Jurkat, Clone E6-1 (cell line): ENCODE measurements at regions not wholly inside any gene's neighbourhood (a gene's known extent, or its start where the extent isn't known, plus 50 kb on each side); places are given as distances from the start of the nearest gene placed in this dataset.
"Not testable (repeated sequence)": the region's sequence is repeated elsewhere in the genome, so short reads cannot be mapped to it uniquely, and the experiment has no call there.

Source experiments
- DNase-seq: peaks from one replicate; pipeline ENCODE4 v3.0.0-alpha.2; 2011; ENCODE audit warnings: low read depth, low spot score
- H3K4me3 ChIP-seq: 2 replicates; pipeline ENCODE4 v1.5.1; 2011; ENCODE audit warnings: mild to moderate bottlenecking, low read length, control low read depth, moderate library complexity

DNA sequence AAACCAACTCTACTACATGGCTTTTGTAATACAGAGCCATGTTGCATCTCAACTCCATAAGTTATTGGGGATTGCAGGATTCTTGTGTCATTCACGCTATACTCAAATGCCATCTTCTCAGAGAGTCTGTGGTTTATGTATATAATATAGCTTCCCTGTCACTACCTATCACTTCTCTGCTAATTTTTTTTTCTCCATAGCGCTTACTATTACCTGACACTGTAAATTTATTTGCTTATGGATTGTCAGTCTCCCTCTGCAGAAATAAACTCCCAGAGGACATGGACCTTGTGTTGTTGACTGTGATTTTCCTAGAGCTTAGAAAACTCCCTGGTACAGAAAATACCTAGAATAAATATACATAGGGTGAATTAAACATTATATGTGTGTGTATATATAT, 990.5 kb downstream of the TBL1XR1 start:
- no peak for DNase-seq
- no peak overlapping the region for H3K4me3 ChIP-seq

DNA sequence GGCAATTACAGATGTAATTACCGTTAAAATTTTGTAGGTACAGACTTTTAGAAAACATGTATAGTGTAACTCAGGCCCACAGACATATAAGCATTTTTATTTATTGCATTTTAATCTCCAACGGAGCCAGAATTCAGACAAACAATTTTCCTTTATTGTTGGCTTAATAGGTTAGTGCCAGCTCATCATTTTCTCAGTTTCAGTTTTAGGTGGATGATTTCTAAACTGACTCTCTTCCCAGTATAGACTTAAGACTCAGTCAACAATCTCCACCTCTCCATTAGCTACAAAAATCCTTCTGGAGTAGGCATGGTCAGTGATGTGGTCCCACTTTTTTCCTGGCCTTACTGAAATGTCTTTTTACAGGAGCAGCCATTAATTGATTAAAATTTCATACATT, 994.6 kb downstream of the TBL1XR1 start:
- no peak for DNase-seq
- no peak overlapping the region for H3K4me3 ChIP-seq

DNA sequence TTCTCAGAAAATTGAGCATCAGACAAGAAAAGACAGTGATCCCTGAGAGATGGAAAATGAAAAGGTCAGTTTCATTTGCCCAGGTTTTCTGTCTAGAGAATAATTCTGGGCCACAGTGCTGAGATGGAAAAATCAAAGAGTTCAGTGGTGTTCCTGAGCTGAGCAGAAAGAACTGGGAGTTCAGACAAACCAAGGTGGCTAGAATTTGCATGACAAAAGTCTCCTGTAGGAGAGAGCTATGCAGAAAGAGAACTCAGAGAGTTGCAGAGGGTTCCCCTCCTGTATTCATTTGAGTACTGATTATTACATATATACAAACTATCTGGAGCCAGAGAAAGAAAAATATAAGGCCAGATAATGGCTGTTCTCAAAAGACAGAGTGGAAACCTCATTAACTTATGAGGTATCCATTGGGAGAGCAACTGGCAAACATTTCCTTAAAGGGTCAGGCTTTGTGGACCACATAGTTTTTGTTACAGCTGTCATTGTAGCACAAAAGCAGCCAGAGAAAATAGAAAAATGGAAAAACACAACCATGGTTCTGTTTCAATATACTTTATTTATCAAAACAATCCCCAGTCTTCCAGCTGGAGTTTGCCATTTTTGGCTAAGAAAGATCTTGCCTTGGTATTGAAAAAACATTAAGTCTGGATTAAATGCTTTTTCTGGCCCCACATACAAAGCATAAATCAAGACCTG, 1004.1 kb downstream of the TBL1XR1 start:
- no peak for DNase-seq

DNA sequence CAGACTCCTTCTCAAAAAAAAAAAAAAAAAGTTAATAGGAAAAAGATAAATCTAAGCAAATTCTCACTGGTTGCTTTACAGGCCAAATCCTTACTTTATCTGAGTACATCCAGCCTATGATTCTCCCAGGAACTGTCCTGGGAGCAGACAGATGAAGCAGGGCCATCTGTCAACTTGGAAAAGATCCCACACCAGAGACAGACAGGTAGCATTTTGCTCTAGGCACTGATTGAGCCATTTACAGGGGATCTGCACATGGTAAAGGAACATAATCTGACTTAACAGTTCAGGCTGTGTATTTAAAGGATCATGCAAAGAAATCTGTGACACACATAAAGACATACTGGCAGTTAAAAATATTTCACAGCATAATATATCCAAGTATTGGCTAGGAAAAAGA, 1006.5 kb downstream of the TBL1XR1 start:
- DNase-seq = no peak
- no peak overlapping the region for H3K4me3 ChIP-seq

More for the DNA sequence above, 1004.1 kb downstream of the TBL1XR1 start:
- no peak overlapping the region for H3K4me3 ChIP-seq

DNA sequence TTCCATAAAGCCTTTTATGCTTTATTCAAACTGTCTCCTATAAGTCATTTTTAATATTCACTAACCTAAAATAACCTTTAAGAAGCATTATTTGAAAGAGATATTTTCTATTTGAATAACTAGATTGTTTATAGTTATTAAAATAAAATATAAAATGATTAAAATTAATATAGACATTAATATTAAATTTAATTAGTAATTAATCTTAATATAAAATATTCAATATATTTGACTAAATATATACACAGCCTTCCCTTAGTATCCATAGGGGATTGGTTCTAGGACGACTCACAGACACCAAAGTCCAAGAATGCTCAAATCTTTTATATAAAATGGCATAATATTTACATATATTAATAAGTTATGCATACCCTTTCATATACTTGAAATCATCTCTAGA, 1014.1 kb downstream of the TBL1XR1 start:
- DNase-seq = no peak
- no peak overlapping the region for H3K4me3 ChIP-seq

DNA sequence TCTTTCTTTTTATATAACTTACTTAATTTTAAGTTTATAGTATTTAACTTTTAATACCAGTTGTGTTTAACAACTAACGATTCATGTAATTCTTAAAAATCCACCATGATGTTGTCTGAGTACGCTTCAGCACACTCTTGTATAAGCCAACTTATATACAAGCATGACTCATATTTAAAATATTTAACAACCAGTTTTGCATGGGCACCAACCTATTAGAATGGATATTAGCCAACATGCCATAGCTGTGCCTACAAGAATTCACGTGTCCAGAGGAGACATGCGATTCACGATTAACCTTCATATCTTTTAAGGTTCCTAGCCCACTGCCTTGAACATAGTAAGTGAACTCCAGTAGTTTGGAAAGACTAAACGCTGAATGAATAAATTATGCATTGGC, 1023.2 kb downstream of the TBL1XR1 start:
- H3K4me3 ChIP-seq = no peak overlapping the region

DNA sequence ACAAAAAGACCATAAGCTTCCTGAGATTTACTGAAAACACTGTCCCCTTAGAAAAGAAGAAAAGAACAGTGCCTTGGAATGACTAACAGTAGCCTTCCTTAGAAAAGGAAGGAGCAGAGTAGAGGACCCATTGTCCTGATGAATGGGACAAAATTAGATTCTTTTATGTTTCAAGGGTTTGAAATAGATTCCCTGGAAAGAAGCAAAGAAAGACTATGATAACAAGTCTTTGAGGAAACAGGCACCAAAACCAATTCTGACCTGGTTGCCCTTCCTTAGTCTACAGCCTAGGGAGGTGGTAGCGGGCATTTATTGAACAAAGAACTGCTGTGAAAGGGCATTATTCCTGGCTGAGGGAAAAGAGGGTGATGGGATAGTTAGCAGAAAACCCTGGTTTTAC, 1024.8 kb downstream of the TBL1XR1 start:
- DNase-seq = no peak
- H3K4me3 ChIP-seq = no peak overlapping the region

More for the DNA sequence above, 1023.2 kb downstream of the TBL1XR1 start:
- no peak for DNase-seq

DNA sequence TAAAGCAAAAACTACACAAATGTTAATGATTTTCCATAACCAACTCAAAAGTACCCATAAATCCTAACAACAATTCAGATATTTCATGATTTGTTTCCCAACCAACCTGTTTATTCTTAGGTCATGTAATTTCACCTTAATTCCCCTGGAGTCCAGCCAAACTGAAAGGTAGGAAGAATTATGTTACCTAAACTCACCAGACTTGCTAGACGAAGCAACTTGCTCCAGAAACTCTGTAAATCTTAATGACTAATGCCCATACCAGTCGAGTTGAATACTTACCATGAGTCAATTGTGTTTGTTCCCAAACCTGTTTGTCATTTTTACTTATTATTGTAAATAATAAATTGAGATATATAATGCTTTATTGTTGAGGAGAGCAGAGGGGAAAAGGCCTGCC, 1030.0 kb downstream of the TBL1XR1 start:
- no peak for DNase-seq
- no peak overlapping the region for H3K4me3 ChIP-seq

DNA sequence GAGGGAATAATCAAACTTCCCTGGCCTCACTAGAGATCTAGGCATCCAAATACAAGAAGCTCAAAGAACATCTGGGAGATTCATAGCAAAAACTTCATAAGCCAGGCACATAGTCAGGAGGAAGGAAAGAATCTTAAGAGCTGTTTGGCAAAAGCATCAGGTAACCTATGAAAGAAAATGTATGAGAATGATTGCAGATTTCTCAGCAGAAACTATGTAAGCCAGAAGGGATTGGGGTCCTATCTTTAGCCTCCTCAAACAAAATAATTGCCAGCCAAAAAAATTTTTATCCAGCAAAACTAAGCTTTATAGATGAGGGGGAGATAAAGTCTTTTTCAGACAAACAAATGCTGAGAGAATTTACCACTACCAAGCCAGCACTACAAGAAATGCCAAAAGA, 1036.3 kb downstream of the TBL1XR1 start:
- DNase-seq = no peak
- no peak overlapping the region for H3K4me3 ChIP-seq

DNA sequence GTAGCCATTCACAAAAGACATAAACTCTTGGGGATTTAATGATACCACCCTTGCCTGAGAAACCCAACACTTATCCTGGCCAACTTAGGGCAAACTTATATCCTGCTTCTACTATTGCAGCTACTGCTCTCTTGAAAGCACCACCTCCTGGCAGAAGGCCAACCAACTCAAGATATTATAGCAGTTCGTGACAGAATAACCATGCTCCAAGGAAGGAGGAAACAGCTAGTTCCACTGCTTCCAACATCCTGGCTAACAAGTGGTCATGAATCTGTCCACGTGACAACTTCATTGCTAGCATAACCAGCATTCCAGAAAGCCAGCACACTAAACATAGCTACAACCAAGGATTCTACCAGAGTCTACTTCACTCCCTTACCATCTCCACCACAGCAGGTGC, 1037.5 kb downstream of the TBL1XR1 start:
- no peak for DNase-seq
- H3K4me3 ChIP-seq = no peak overlapping the region

DNA sequence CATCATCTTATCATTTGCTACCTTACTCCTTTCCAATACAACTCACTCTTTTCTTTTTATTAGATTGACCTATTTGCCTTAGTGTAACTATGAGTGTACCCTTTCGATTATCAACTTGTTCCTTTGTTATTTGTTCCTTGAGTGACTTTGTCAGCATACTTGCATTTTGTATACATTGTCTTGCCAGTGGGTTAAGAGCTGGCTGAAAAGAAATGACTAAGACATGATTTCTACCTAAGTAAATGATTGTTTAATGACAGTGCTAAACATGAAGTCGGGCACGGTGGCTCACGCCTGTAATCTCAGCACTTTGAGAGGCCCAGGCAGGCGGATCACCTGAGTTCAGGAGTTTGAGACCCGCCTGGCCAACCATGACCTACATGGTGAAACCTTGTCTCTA, 1042.3 kb downstream of the TBL1XR1 start:
- no peak overlapping the region for H3K4me3 ChIP-seq
- DNase-seq = no peak

DNA sequence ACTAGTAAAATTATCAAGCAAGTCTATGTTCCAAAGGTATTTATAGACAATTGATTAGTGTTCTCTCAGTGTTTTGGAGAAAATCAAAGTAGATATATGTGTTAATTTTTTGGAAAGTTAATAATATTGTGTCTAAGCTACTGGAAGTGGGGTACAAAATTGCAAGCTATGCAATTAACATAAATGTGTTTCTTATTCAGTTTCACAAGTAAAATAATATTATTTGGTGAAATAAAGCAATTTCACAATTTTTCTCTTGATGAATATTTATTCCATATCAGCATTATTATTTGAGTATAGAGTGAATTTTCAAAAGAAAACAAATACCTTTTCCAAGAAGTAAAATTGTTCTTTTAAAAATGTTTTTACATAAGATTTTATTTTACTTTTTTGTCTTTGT, 1047.7 kb downstream of the TBL1XR1 start:
- DNase-seq = no peak
- H3K4me3 ChIP-seq = no peak overlapping the region

DNA sequence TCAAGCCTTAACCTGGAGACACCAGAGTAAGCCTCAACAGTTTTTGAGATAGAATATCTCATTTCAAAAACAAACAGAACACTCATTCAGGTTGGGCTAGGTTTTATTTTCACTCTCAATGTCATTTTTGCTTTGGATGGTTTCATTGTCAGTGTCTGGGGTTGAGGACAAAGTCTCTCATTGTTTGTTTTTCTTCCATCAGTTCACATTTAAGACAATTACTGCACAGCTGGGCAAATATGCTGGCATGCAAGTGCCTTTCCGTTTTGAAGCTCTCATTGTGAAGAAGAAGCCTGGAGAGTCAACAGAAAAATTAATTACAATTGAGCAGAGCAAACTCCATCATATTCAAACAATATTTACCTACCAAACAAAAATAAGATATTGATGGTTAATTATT, 1050.0 kb downstream of the TBL1XR1 start:
- H3K4me3 ChIP-seq = no peak overlapping the region
- DNase-seq = no peak

DNA sequence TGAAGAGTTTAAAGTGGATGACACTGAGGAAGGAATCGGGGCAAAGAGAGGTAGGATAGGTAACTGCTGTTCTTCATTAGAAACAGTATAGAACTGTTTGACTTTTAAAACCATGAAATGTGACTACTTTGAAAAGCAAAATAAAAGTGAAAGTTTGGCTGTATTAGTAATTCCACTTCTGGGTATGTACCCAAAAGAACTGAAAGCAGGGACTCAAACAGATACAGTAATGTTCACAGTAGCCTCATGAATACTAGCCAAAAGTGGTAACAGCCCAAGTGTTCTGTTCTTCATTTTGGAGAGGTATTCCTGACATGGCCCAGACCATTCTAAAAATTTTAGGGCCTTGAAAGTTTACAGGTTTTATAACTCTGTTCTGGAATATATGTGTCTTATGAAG, 1055.4 kb downstream of the TBL1XR1 start:
- DNase-seq = no peak
- no peak overlapping the region for H3K4me3 ChIP-seq

DNA sequence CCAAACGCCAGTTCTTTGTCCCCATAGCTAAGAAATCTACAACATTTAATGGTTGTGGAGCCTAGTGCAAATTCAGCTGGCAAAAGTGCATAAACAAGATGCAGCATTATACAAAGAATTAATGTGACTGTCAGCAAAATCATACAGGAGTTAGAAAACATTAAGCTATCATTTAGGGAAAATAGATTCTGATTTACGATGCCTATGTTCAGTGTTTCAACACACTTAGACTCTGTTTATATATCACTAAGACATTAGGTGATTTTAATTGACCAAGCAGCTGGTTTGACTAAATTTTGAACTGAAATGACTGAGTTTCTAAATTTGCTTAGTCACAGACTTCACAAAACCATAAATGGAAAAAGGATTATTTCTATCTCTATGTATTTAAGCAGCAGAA, 1076.8 kb downstream of the TBL1XR1 start:
- DNase-seq = no peak
- H3K4me3 ChIP-seq = no peak overlapping the region

DNA sequence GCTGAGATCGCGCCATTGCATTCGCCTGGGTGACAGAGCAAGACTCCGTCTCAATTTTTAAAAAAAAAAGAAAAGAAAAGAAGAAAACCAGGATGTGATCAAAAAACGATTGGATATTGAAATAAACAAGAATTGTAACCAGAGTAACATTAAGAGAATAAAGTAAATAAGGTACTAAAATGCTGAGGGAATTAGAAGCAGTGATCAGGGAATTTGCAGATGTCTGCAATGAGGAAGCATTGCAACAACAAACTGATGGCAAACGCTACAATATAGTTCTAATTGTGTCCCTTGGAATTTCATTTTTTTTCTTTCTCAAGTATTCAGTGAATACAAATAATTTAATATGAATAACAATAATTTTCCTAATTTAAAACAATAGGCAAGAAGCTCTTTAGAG, 1077.5 kb downstream of the TBL1XR1 start:
- no peak overlapping the region for H3K4me3 ChIP-seq
- DNase-seq = no peak

DNA sequence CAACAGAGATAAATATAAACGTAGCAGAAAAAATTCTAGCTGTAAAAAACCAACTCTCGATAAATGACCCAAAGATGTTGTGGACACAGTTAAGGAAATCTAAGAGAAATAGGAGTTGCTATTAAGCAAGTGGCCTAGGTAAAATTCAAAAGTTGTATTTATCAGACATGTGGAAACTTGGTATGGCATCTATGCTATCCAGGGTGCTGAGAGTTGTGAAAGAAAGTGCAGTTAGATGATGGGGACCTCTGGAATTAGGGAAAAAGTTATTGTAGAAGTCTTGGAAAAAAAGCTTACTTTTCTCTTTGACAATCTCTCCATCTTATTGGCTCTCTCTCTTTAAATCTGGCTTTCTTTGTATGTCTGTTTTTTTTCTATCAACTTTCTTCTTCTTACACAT, 1090.9 kb downstream of the TBL1XR1 start:
- no peak for DNase-seq
- no peak overlapping the region for H3K4me3 ChIP-seq

DNA sequence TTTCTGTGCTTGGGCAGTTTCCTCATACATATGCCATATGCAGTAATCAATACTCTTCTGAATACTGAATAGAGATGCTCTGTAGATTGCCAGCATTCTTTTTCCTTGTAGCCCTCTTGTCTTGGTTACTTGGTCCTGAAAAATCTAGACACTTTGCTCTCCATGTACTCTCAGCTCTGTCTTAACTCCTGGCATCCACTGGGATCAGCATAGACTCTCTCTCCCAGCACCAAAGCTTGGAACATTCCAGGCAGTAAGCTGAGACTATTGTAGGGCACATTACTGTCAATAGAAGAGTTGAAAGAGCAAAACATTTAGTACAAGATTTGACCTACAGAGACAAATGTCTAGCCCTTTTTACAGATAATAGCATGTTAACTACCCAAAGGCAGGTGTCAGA, 1100.3 kb downstream of the TBL1XR1 start:
- no peak overlapping the region for H3K4me3 ChIP-seq
- DNase-seq = no peak

DNA sequence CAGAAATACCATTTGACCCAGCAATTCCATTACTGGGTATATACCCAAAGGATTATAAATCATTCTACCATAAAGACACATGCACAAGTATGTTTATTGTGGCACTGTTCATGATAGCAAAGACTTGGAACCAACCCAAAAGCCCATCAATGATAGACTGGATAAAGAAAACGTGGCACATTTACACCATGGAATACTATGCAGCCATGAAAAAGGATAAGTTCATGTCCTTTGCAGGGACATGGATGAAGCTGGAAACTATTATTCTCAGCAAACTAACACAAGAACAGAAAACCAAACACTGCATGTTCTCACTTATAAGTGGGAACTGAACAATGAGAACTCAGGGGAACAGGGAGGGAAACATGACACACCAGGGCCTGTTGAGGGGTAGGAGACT, 1103.4 kb downstream of the TBL1XR1 start:
- H3K4me3 ChIP-seq, DNase-seq: not testable (repeated sequence)

DNA sequence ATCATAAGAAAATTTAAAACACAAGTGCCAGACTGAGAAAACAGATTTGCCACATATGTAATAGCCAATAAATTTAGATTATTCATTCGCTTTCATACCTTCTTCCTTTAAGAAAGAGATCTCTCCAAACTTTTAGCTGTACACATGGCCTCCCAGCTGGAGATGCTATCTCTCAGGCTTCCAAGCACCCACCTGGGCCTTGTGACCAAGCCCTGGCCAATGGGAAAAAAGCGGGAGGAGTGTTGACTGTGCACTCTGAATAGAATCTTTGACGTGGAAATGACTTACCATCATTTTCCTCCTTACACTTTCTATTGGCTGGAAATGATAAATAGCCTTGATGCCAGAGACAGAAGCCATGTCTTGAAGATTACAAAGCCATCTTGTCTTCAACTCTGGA, 1106.6 kb downstream of the TBL1XR1 start:
- DNase-seq = no peak
- H3K4me3 ChIP-seq = no peak overlapping the region

DNA sequence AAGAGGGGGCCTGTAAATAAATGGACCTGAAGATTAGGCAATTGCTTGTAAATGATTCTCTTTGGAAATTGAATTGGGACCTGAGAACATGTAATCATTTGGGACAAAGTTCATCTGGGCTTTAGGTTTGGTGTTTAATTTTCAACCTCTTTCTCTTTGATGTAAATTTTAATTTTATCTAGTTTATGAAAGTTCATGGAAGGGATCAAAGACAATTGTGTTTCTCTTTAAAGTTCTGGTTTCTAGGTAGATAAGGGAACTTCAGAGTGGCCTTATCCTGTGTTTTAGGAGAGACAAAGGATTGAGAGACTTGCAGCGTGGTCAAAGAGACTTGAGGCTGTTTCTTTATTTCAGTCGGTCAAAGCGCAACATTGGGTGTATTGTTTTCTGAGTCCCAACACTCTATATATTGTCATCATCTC, 1108.3 kb downstream of the TBL1XR1 start:
- no peak overlapping the region for H3K4me3 ChIP-seq
- DNase-seq = no peak
